ENCODE measurements at regions not wholly inside any gene's neighbourhood (a gene's known extent, or its start where the extent isn't known, plus 50 kb on each side); places are given as distances from the start of the nearest gene placed in this dataset.

DNA sequence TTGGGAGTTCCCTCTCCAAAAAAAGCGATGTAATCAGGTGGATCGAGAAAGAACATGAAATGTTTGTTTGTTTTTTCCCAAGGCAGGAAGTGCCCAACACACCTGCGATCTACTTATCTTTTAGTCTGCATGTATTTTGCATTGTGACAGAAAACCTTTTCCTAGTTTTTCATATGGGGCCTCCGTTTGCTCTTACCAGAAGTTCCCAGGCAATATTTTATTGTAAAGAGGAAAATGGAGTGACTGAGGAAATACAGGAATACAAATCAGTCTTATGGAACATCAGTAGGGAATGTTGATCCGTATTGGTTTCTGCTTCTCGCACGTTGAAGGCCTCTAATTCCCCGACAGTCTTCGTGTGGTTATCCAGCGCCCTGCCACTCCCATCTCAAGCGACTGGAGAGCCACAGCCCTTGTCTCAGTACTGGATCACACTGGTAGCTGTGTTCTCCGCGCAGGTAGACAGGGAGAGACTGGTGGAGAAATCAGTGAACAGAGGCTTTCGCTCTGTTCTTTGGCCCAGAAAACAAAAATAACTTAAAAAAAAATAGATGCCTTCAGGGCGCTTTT is 107.4 kb downstream of the TRIM27 start:
- no peak for ATAC-seq
- TF ChIP-seq POLR2A (IDR thresholded peaks at IDR 0.05), result no peak
- TF ChIP-seq, protein P1, sequence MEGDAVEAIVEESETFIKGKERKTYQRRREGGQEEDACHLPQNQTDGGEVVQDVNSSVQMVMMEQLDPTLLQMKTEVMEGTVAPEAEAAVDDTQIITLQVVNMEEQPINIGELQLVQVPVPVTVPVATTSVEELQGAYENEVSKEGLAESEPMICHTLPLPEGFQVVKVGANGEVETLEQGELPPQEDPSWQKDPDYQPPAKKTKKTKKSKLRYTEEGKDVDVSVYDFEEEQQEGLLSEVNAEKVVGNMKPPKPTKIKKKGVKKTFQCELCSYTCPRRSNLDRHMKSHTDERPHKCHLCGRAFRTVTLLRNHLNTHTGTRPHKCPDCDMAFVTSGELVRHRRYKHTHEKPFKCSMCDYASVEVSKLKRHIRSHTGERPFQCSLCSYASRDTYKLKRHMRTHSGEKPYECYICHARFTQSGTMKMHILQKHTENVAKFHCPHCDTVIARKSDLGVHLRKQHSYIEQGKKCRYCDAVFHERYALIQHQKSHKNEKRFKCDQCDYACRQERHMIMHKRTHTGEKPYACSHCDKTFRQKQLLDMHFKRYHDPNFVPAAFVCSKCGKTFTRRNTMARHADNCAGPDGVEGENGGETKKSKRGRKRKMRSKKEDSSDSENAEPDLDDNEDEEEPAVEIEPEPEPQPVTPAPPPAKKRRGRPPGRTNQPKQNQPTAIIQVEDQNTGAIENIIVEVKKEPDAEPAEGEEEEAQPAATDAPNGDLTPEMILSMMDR (IDR thresholded peaks at IDR 0.05 in 4 of 5, conservative IDR thresholded peaks at IDR 0.05 in 1 of 5), result no peak

DNA sequence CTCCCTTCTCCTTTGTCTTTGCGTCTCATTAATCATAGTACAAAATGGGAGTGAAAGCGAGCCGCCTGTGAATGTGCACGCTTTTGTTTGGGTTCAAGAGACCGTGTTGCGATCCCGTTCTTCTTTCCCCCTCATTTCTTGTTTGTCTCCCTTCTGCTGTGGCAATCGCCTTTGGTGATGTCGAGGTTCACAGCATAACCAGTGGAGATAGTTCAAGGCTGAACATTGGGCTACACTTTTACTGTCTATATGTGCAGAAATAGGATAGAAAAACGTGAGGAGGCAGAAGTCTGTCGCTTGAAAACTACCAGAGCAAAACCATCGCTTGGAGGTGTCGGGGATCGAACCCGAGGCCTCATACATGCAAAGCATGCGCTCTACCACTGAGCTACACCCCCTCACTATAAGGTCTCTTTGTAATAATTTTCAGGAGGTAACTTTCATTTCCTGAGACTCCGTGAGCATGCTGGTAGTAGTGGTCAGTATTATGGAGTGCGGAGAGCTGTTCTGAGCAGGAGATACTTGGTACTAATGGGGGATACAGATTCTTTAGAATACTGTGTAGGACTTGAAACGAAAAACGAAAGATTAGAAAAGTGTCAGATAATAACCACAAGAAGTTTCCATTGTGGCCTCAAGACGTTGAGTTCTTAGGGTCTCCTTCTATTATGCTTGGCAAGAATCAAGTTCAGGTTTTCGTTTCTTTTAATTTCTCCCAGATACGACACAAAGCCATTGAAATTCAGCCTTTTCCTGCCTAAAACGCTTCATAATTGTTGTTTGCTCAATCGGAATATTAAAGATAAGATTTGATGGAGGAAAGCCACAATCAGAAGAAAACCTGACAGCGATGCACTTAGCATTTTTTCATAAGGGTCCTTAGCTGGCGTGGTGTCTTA is 106.6 kb downstream of the TRIM27 start:
- Histone ChIP-seq H3K4me1 (no peaks in the 10 kb centered on the region), H3K4me3 (no peak overlapping the region), H3K36me3 (no peaks in the 10 kb centered on the region), H3K9me3 (no peaks in the 10 kb centered on the region), H3K27me3 (peaks cover 67 to 75% (median 72%) of the 10 kb centered on the region in 3 donors), H3K27ac (no peak overlapping the region)
- TF ChIP-seq, protein P1 (IDR thresholded peaks at IDR 0.05 in 4 of 5, conservative IDR thresholded peaks at IDR 0.05 in 1 of 5), result no peak
- TF ChIP-seq POLR2A (IDR thresholded peaks at IDR 0.05), result no peak
- intact Hi-C loops (cut with DNase I; ENCODE audit: low total_unique reads), result no loop called here
- ATAC-seq (no peak), DNase-seq (no peak)
- in situ Hi-C loops (cut with MboI; ENCODE audit: low sequenced_read_pairs in 4 of 4), result no loop called here

More for the DNA sequence above, 107.4 kb downstream of the TRIM27 start:
- Histone ChIP-seq H3K27ac (no peak overlapping the region), H3K4me3 (no peak overlapping the region), H3K27me3 (peaks cover 70 to 76% (median 73%) of the 10 kb centered on the region in 3 donors), H3K4me1 (no peaks in the 10 kb centered on the region), H3K36me3 (no peaks in the 10 kb centered on the region), H3K9me3 (no peaks in the 10 kb centered on the region)
- in situ Hi-C loops (cut with MboI; ENCODE audit: low sequenced_read_pairs in 4 of 4) (no loop called here), intact Hi-C loops (cut with DNase I; ENCODE audit: low total_unique reads) (no loop called here)
- no peak for DNase-seq

- H3K27ac ChIP-seq, result no peak overlapping the region
- no peak for TF ChIP-seq POLR2A (IDR thresholded peaks at IDR 0.05)
- TF ChIP-seq, protein P1 (IDR thresholded peaks at IDR 0.05 in 4 of 5, conservative IDR thresholded peaks at IDR 0.05 in 1 of 5), result no peak
- H3K36me3 ChIP-seq, result no peaks in the 10 kb centered on the region
- peaks cover 66 to 73% (median 72%) of the 10 kb centered on the region in 3 donors for H3K27me3 ChIP-seq
- DNase-seq, result no peak
- in situ Hi-C loops (cut with MboI; ENCODE audit: low sequenced_read_pairs in 4 of 4) (no loop called here), intact Hi-C loops (cut with DNase I; ENCODE audit: low total_unique reads) (no loop called here)
- H3K9me3 ChIP-seq, result no peaks in the 10 kb centered on the region
- no peak for ATAC-seq
- H3K4me1 ChIP-seq, result no peaks in the 10 kb centered on the region
- H3K4me3 ChIP-seq, result no peak overlapping the region
Observed at GRCh38 chr6:28817808-28818145, 106.0 kb downstream of the TRIM27 start.

- TF ChIP-seq POLR2A (IDR thresholded peaks at IDR 0.05), result no peak
- TF ChIP-seq, protein P1 (IDR thresholded peaks at IDR 0.05 in 4 of 5, conservative IDR thresholded peaks at IDR 0.05 in 1 of 5), result no peak
- no peak for DNase-seq
- intact Hi-C loops (cut with DNase I; ENCODE audit: low total_unique reads), result no loop called here
- H3K4me3 ChIP-seq, result peak overlapping the region in 1 of 4 donors; percentile 6
- no peak overlapping the region for H3K27ac ChIP-seq
- no peak for ATAC-seq
- H3K9me3 ChIP-seq, result no peaks in the 10 kb centered on the region
- H3K36me3 ChIP-seq, result no peaks in the 10 kb centered on the region
- H3K27me3 ChIP-seq, result peaks cover 57 to 68% (median 61%) of the 10 kb centered on the region in 3 donors
- H3K4me1 ChIP-seq, result no peaks in the 10 kb centered on the region
- in situ Hi-C loops (cut with MboI; ENCODE audit: low sequenced_read_pairs in 4 of 4), result no loop called here
Observed at GRCh38 chr6:28824793-28825731, 98.7 kb downstream of the TRIM27 start.
